ENCODE measurements at regions not wholly inside any gene's neighbourhood (a gene's known extent, or its start where the extent isn't known, plus 50 kb on each side); places are given as distances from the start of the nearest gene placed in this dataset.

GRCh38 chr5:169416583-169417196, 115.8 kb upstream of the SLIT3 start:
- Histone ChIP-seq H3K4me1 (ENCODE audit: control insufficient read depth in 1 of 2, low read depth in 2 of 2) (peaks cover 0 to 9% of the 10 kb centered on the region in 2 donors), H3K36me3 (no peaks in the 10 kb centered on the region), H3K9me3 (no peaks in the 10 kb centered on the region), H3K4me3 (peak overlapping the region; percentile 25), H3K27ac (no peak overlapping the region), H3K27me3 (replicated peaks; ENCODE audit: insufficient read depth) (no peaks in the 10 kb centered on the region)
- no peak for ATAC-seq (ENCODE audit: insufficient number of reproducible peaks, low FRiP score, low read depth)
- TF ChIP-seq CTCF (IDR thresholded peaks at IDR 0.05) = no peak
- DNase-seq (ENCODE audit: low spot score) = peak; percentile 40

- Histone ChIP-seq H3K4me3 (no peak overlapping the region), H3K27me3 (replicated peaks; ENCODE audit: insufficient read depth) (no peaks in the 10 kb centered on the region), H3K4me1 (ENCODE audit: control insufficient read depth in 1 of 2, low read depth in 2 of 2) (peaks cover 0 to 9% of the 10 kb centered on the region in 2 donors), H3K9me3 (no peaks in the 10 kb centered on the region), H3K36me3 (no peaks in the 10 kb centered on the region), H3K27ac (no peak overlapping the region)
- ATAC-seq (ENCODE audit: insufficient number of reproducible peaks, low FRiP score, low read depth) (no peak), DNase-seq (ENCODE audit: low spot score) (no peak)
- TF ChIP-seq CTCF (IDR thresholded peaks at IDR 0.05) = no peak
Observed at GRCh38 chr5:169415948-169416347, 115.0 kb upstream of the SLIT3 start.

- no peak overlapping the region for H3K27ac ChIP-seq
- peaks cover 0 to 9% of the 10 kb centered on the region in 2 donors for H3K4me1 ChIP-seq (ENCODE audit: control insufficient read depth in 1 of 2, low read depth in 2 of 2)
- no peak for DNase-seq (ENCODE audit: low spot score)
- no peak for TF ChIP-seq CTCF (IDR thresholded peaks at IDR 0.05)
- ATAC-seq (ENCODE audit: insufficient number of reproducible peaks, low FRiP score, low read depth) = no peak
- H3K27me3 ChIP-seq (replicated peaks; ENCODE audit: insufficient read depth) = no peaks in the 10 kb centered on the region
- H3K9me3 ChIP-seq = no peaks in the 10 kb centered on the region
- H3K36me3 ChIP-seq = no peaks in the 10 kb centered on the region
- H3K4me3 ChIP-seq = no peak overlapping the region
Observed at GRCh38 chr5:169415371-169415770, 114.4 kb upstream of the SLIT3 start.

DNA sequence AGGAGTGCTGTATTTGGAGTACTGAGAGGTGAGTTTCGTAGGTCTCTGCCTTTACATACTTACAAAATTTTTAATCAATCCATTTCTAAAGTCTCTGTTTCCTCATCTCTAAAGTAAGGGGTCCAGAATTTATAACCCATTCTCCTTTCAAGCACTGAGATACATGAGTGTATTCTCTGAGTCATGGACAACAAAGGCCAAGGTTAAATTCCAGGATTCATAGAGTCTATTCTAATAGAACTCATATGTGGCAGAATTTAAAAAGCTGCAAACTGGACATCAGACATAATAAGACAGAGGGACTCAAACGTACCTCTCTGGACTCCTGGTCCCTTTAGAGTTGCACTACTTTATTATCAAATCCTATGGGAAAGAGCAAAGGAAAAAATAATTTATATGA, 112.5 kb upstream of the SLIT3 start:
- Histone ChIP-seq H3K36me3 (no peaks in the 10 kb centered on the region), H3K4me3 (no peak overlapping the region), H3K9me3 (no peaks in the 10 kb centered on the region), H3K27ac (no peak overlapping the region), H3K4me1 (ENCODE audit: control insufficient read depth in 1 of 2, low read depth in 2 of 2) (peaks cover 0 to 9% of the 10 kb centered on the region in 2 donors), H3K27me3 (replicated peaks; ENCODE audit: insufficient read depth) (no peaks in the 10 kb centered on the region)
- DNase-seq (ENCODE audit: low spot score) (no peak), ATAC-seq (ENCODE audit: insufficient number of reproducible peaks, low FRiP score, low read depth) (no peak)
- no peak for TF ChIP-seq CTCF (IDR thresholded peaks at IDR 0.05)

GRCh38 chr5:169412831-169413230, 111.9 kb upstream of the SLIT3 start:
- Histone ChIP-seq H3K9me3 (no peaks in the 10 kb centered on the region), H3K4me1 (ENCODE audit: control insufficient read depth in 1 of 2, low read depth in 2 of 2) (peaks cover 0 to 9% of the 10 kb centered on the region in 2 donors), H3K36me3 (no peaks in the 10 kb centered on the region), H3K27ac (no peak overlapping the region), H3K27me3 (replicated peaks; ENCODE audit: insufficient read depth) (no peaks in the 10 kb centered on the region), H3K4me3 (no peak overlapping the region)
- ATAC-seq (ENCODE audit: insufficient number of reproducible peaks, low FRiP score, low read depth) (no peak), DNase-seq (ENCODE audit: low spot score) (no peak)
- TF ChIP-seq CTCF (IDR thresholded peaks at IDR 0.05) = no peak

Data from thoracic aorta (tissue), 2 donors.